ENCODE measurements at regions not wholly inside any gene's neighbourhood (a gene's known extent, or its start where the extent isn't known, plus 50 kb on each side); places are given as distances from the start of the nearest gene placed in this dataset.

DNA sequence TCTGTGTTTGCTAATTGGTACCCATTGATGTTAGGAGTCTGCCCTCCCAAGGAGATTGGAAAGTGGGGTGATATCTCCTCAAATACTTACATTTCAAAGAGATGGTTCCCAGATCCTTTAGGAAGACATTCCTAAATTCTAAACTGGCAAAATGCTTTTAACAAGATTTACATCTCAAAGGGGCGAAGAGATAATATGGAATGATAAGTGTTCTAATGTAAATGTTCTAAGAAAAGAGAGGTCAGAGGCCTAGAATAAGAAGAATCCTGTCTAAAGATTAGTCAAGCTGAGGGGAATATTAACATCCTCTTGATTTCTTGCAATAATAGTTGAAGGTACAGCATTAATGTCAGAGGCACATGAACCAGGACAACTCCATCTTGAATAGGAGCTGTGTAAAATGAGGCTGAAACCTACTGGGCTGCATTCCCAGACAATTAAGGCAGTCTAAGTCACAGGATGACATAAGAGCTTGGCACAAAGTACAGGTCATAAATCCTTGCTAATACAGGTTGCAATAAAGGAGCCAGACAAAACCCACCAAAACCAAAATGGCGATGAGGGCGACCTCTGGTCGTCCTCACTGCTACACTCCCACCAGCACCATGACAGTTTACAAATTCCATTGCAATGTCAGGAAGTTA lies 2248.1 kb downstream of the ARAP2 start:
- Histone ChIP-seq H2BK15ac (ENCODE audit: low read length) (no peak overlapping the region), H3K18ac (ENCODE audit: extremely low read depth, low read length) (no peak overlapping the region), H3K4me2 (ENCODE audit: insufficient read depth in 1 of 2, low read depth in 2 of 2, low read length in 2 of 2) (no peak overlapping the region), H2BK20ac (ENCODE audit: low read length) (no peak overlapping the region), H3K9ac (replicated peaks in 1 of 4; ENCODE audit: extremely low read depth in 1 of 4, low read depth in 3 of 4, low read length in 3 of 4) (no peak overlapping the region), H2AK5ac (ENCODE audit: low read depth, low read length) (no peak overlapping the region), H2BK5ac (ENCODE audit: low read depth, low read length) (no peak overlapping the region), H3K4ac (replicated peaks; ENCODE audit: insufficient read length, low read depth, low read length) (no peak overlapping the region), H3K23me2 (ENCODE audit: low read depth, low read length) (no peaks in the 10 kb centered on the region), H2AFZ (ENCODE audit: low read length) (no peak overlapping the region), H4K91ac (replicated peaks; ENCODE audit: insufficient read length, low read length) (no peak overlapping the region), H4K5ac (ENCODE audit: insufficient read length, low read depth, low read length) (no peak overlapping the region), H2BK120ac (replicated peaks; ENCODE audit: low read depth, low read length) (no peak overlapping the region), H4K20me1 (replicated peaks in 1 of 2; ENCODE audit: control insufficient read depth in 1 of 2, insufficient read depth in 2 of 2, low read length in 2 of 2) (no peaks in the 10 kb centered on the region), H3K27me3 (replicated peaks in 1 of 4; ENCODE audit: control insufficient read depth in 3 of 4, extremely low read depth in 1 of 4, insufficient read depth in 3 of 4, low read length in 3 of 4) (no peaks in the 10 kb centered on the region), H3K79me2 (ENCODE audit: control insufficient read depth in 1 of 2, insufficient read depth in 2 of 2, low read length in 2 of 2) (no peaks in the 10 kb centered on the region), H3K27ac (ENCODE audit: low read depth, low read length) (no peak overlapping the region), H3K9me3 (ENCODE audit: insufficient read depth in 2 of 2, low read depth in 1 of 2, low read length in 1 of 2) (no peaks in the 10 kb centered on the region), H3K36me3 (ENCODE audit: control insufficient read depth in 2 of 4, insufficient read depth in 4 of 4, low read length in 3 of 4) (no peaks in the 10 kb centered on the region), H3K23ac (ENCODE audit: insufficient read length) (no peak overlapping the region), H3K14ac (ENCODE audit: insufficient read length) (no peak overlapping the region), H4K8ac (ENCODE audit: extremely low read depth, insufficient read depth, low read length) (no peak overlapping the region), H3K4me1 (replicated peaks in 1 of 4; ENCODE audit: control insufficient read depth in 3 of 4, insufficient read depth in 4 of 4, low read length in 3 of 4) (peaks cover 0 to 7% (median 1%) of the 10 kb centered on the region in 4 experiments; a peak in 2 of 7 replicates), H3K56ac (replicated peaks; ENCODE audit: insufficient read length, low read depth, low read length) (no peak overlapping the region), H3K4me3 (ENCODE audit: extremely low read depth in 1 of 4, insufficient read depth in 2 of 4, low read depth in 3 of 4, low read length in 4 of 4) (no peak overlapping the region), H3K79me1 (ENCODE audit: low read depth, low read length) (no peaks in the 10 kb centered on the region), H2BK12ac (ENCODE audit: low read depth, low read length) (peak overlapping the region; percentile 63; the same call in 1 of the 2 replicates)
- CTCF ChIA-PET (ENCODE audit: partially characterized antibody): no interaction called here
- FAIRE-seq (no peak), DNase-seq (ENCODE audit: low read depth in 1 of 2, low spot score in 2 of 2) (no peak)
- POLR2A ChIA-PET (ENCODE audit: partially characterized antibody): no interaction called here
- 91% methylated on average over 4 of the region's 4 CpGs; no CpG with 5 or more reads in 1 of the 2 experiments for WGBS, 2 experiments (ENCODE audit: extremely low coverage in 1 of 2, insufficient coverage in 1 of 2, insufficient read length in 1 of 2, insufficient replicate concordance in 2 of 2, low coverage in 1 of 2, low lambda C conversion rate in 2 of 2, missing lambda C conversion rate in 1 of 2)
